HUDEP-2 (cell line): ENCODE measurements at regions not wholly inside any gene's neighbourhood (a gene's known extent, or its start where the extent isn't known, plus 50 kb on each side); places are given as distances from the start of the nearest gene placed in this dataset.
"Not testable (repeated sequence)": the region's sequence is repeated elsewhere in the genome, so short reads cannot be mapped to it uniquely, and the experiment has no call there.

Source experiments
- DNase-seq, 76 experiments: peaks; one replicate each; lab custom pipeline; 2025; ENCODE audit not compliant: unreplicated experiment in 76 of 76; lab: John Stamatoyannopoulos, UW

DNA sequence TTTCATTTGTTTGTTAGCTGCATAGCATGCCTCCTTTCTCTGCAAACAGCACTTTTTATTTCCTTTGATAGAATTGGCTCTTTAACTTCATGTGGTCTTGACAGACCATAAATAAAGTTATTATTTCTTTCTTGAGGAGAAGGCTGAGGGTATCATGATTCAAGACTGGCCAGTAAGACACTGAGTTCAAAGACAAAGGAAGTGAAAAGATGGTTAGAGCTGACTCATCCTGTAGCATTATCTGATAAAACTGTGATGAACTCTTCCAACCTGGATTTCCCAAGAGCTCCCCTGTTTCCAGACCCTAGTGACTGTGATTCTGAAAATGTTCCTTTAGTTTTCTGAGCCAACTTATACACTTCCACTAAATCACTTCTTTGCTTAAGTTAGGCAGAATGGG, 179.3 kb upstream of the FAT3 start:
- no peak for DNase-seq

GRCh38 chr11:92035488-92035887, 189.1 kb upstream of the FAT3 start:
- DNase-seq, result no peak

- DNase-seq, result not testable (repeated sequence)
These were observed 197.5 kb upstream of the FAT3 start for GRCh38 chr11:92027136-92027535.

DNA sequence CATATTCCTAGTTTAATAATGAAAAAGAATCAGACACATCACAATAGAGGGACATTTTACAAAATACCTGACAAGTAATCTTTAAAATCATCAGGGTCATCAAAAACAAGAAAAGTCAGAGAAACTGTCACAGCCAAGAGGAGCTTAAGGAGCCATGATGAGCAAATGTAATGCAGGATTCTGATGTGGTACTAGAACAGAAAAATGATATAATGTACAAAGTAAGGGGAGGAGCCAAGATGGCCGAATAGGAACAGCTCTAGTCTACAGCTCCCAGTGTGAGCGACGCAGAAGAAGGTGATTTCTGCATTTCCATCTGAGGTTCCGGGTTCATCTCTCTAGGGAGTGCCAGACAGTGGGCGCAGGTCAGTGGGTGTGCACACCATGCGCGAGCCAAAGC, 198.0 kb upstream of the FAT3 start:
- DNase-seq, result no peak

GRCh38 chr11:92024788-92025187, 199.8 kb upstream of the FAT3 start:
- DNase-seq, result no peak

- no peak for DNase-seq
These were observed 202.1 kb upstream of the FAT3 start for GRCh38 chr11:92022499-92022898.

DNA sequence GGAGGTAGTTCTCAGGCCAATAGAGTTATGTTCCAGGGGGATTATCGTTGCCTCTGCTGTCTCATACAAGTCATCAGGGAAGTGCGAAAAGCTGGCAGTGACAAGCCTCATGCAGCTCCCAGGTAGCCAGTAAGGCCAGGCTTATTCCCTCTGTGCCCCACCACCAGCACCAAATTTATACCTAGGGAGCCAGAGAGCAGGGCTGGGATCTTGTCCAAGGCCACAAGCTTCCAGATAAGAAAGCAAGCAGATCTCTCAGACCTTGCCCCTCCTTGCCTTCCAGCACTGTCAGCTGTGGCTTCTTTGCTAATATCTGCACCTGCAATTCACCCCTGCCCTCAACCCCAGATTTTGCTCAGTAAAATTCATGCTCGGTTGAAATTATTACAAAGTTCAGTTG, 206.3 kb upstream of the FAT3 start:
- DNase-seq, result no peak

- DNase-seq, result no peak
These were observed 216.4 kb upstream of the FAT3 start for GRCh38 chr11:92008249-92008648.

GRCh38 chr11:92002568-92002967, 222.1 kb upstream of the FAT3 start:
- DNase-seq, result no peak

DNA sequence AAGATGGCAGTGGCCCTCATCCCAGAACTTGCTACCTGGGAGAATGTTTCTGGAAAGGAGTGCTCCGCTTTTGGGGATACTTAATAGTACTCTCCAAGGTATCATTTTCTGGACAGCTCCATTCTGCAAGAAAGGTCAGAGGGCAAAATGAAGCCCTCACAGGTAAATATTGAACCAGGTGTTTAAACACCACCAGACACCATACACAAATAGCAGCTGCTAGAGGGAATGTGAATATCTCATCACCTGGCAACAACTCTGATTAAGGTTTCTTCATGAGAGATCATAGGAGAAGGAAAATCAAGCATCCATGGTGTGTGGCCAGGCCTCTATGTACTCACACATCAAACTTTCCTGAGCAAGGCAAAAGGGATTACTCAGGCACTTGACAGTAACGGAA, 226.1 kb upstream of the FAT3 start:
- DNase-seq, result no peak

DNA sequence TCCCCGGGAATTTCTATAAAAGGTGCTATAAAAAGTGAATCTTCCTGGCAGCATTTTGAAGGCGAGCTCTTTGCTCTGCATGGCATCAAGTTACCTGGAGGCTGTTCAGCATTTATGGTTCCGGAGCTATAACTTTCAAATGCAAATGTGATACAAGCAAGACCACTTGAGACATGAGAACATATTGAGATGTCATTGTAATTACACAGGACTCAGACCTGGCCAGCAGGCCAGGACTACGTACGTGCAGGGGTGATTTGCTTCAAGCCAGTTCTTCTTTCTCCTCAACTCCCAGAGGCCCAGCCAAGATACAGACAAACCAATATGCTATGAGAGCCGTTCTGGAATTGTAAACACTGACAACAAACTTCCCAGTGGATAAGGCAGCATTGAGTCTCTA, 227.4 kb upstream of the FAT3 start:
- DNase-seq, result no peak

DNA sequence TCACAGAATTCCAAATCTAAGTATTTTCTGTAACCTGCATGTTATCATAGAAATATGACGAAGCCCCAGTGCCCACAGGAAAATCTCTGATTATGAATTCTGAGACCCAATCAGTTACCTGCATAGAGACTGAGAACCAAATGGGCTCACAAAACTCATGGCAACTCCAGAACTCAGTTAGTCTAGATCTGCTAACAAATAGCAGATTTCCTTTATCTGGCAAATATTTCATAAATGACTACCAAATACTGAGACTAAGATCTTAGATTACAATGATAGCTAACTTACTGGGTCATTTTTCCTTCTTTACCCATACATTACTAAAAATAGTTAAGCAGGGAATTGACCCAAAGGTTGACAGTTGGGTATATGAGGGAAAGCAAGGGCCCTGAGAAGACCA, 228.1 kb upstream of the FAT3 start:
- no peak for DNase-seq

DNA sequence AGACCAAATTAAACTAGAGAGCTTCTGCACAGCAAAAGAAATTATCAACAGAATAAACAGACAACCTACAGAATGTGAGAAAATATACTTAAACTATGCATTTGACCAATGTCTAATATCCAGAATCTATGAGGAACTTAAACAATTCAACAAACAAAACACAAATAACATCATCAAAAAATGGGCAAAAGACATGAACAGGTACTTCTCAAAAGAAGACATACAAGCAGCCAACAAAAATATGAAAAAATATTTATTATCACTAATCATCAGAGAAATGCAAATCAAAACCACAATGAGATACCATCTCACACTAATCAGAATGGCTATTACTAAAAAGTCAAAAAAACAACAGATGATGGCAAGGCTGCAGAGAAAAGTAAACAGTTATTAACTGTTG, 236.2 kb upstream of the FAT3 start:
- not testable (repeated sequence) for DNase-seq

DNA sequence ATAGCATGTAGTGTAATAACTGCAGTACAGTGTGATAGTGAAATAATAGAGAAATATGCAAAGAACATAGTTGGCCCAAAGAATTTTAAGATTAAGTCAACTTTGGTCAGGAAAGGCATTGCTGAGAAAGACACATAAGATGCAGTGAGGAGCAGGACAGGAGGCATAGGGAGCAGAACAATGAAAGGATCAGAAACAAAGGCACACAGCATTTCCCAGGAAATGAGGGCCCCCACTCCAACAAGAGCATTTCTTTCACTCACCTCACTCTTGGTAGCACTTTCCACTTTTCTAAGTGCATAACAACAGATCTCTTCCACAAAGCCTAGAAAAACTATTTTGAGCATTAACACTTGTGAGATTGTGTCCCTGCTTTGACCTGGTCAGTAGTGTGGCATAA, 238.4 kb upstream of the FAT3 start:
- no peak for DNase-seq

DNA sequence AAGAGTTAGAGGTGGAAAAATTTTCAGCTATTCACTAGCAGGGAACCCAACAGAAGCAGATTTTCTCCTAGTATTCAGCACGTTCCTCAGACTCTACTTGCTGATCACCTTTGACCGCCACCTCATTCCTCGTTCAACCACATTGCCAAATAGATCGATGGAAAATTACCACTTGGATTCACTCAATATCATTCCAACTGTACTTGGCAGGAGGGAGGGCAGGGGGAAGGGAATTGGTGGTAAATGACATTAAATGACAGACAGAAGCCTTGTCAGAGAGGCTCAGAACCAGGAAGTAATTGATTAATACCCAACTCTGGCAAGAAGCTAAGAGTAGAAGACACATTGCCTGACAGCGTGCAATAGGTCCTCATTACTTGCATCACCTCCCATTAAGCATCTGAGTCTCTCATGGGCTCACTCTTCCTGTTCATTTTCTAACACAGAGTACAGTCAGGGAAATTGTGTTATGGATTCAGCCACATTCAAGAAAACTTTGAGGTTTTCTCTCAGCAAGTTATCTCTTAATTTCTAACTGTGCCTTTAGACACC, 240.5 kb upstream of the FAT3 start:
- DNase-seq, result no peak

DNA sequence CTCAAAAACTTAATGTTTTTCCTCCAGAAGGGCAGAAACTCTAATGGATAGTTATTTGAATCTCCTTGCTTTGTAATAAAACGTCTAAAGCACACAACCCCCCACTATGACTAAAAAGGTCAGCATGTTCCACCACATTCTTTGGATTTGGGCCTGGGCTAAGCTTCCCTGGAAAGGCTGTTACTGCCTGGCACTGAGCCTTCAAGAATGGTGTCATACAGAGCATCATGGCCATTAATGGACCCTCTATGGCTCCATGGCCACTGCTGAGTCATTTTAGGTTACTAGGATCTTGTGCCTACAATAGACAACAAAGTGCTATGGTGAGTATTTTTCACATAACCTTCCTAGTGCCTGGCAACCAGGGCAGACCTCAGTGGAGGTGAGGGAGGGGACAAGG, 242.6 kb upstream of the FAT3 start:
- no peak for DNase-seq

GRCh38 chr11:91979775-91980174, 244.8 kb upstream of the FAT3 start:
- no peak for DNase-seq

DNA sequence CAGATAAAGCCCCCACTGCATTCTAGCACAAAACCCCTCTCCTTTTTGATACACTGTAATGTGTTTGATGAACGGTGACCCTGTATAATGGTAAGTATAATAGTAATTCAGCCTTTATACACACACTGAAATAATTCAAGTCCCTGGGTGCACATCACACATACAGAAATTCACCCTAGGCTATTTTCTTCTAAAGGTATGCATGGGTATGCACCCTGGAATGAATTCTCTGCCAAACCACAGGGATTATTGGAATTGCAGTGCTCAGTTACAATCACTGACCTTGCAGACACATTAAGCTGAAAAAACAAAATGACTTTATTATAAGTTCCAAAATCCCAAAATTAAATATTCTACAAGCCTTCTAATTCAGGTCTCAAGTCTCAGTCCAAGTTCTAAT, 245.9 kb upstream of the FAT3 start:
- no peak for DNase-seq

GRCh38 chr11:91972665-91973266, 251.9 kb upstream of the FAT3 start:
- DNase-seq, result no peak

GRCh38 chr11:91970624-91971023, 254.0 kb upstream of the FAT3 start:
- DNase-seq, result no peak

DNA sequence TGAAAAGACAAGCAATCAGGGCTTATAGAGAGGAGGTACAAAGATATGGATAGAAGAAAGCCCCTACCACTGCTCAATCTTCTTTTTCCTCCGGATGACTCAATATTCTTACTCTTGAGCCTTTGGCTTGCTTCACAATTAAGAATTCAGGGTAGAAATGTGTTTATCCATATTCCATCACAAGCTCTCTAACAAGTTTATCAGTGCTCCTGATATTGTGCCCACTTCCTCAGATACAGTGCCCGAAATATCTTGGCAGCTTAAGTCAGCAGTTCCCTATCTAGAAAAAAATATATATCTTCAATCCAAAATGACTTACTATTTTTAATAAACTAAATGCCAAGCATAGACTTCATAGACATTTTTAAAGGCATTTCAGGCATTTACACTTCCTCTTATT, 255.1 kb upstream of the FAT3 start:
- no peak for DNase-seq

- DNase-seq, result no peak
These were observed 256.9 kb upstream of the FAT3 start for GRCh38 chr11:91967691-91968045.

DNA sequence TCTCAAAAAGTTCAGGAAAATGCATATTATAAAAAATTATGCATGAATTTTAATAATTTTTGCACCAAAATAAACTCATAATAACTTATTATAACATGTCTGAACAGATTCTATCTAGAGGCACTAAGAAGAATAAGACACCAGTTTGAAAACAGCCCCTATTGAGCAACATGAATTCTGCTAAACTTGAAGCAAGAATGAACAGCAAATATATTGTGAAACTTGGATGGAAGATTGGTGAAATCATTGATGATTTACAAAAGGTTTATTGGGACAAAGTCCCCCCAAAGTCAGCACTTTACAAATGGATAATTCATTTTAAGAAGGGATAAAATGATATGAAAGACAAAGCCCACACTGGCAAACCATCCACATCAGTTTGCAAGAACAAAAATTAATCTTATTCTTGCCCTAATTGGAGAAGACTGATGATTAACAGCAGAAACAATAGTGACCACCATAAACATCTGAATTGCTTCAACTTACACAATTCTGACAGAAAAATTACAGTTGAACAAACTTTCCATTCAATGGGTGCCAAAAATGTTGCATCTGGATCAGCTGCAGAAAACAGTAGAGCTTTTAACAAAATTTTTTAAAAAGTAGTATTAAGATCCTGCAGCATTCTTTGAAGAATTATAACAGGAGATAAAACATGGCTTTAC, 257.5 kb upstream of the FAT3 start:
- DNase-seq, result no peak
